Inflammatory macrophage treated with lipopolysaccharide for 4 hours (primary cell): ENCODE measurements at regions not wholly inside any gene's neighbourhood (a gene's known extent, or its start where the extent isn't known, plus 50 kb on each side); places are given as distances from the start of the nearest gene placed in this dataset.
"Not testable (repeated sequence)": the region's sequence is repeated elsewhere in the genome, so short reads cannot be mapped to it uniquely, and the experiment has no call there.

Experiments
- DNase-seq: peaks from one replicate; pipeline ENCODE4 v3.0.0-alpha.2; 2020

- no peak for DNase-seq
These were observed 67.3 kb upstream of the FBXO33 start for GRCh38 chr14:39499514-39499913.

GRCh38 chr14:39497677-39498076 is 65.4 kb upstream of the FBXO33 start:
- DNase-seq = not testable (repeated sequence)

DNA sequence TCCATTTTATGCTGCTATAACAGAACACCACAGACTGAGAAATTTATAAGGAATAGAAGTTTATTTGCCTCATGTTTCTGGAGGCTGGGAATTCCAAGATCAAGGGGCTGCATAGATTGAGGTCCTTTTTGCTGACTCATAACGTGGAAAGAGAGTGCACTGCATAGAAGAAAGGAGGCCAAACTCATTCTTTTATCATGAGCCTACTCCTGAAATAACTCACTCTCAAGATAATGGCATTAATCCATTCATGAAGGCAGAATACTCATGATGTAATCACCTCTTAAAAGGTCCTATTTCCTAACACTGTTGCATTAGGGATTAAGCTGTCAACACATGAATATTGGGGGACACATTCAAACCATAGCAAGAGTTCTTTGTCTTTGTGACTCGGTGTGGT is 60.0 kb upstream of the FBXO33 start:
- no peak for DNase-seq

GRCh38 chr14:39491134-39491571 is 58.9 kb upstream of the FBXO33 start:
- peak; percentile 8 for DNase-seq

DNA sequence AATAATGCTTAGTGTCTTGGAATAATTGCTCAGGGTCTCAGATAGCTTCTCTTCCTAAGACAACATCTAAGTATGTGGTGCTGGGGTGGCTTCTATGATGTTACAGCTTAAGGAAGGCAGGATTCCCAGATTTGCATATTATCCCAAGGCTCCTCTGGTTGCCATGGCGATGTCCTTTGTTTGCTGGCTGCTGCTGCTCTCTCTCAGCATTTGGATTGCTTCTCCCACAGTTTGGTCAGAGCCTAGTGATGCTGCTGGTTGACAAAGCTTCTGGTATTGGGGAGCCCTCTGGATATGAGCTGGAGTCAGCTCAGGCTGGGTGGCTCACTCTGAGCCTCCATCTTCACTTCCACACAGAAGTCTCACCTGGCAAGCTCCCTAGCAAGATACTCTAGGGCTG is 56.4 kb upstream of the FBXO33 start:
- no peak for DNase-seq

GRCh38 chr14:39483682-39484081 is 51.4 kb upstream of the FBXO33 start:
- no peak for DNase-seq
